ENCODE measurements at regions not wholly inside any gene's neighbourhood (a gene's known extent, or its start where the extent isn't known, plus 50 kb on each side); places are given as distances from the start of the nearest gene placed in this dataset.

- no peak for TF ChIP-seq CTCF (IDR thresholded peaks at IDR 0.05; ENCODE audit: control extremely low read depth, extremely low read depth, low read depth, missing control alignments)
Observed at GRCh38 chr6:140644017-140644416, 1269.6 kb upstream of the CITED2 start.

GRCh38 chr6:140641412-140641811, 1267.0 kb upstream of the CITED2 start:
- TF ChIP-seq CTCF (IDR thresholded peaks at IDR 0.05; ENCODE audit: control extremely low read depth, extremely low read depth, low read depth, missing control alignments) = no peak
- POLR2A ChIA-PET = no interaction called here
- DNase-seq (ENCODE audit: extremely low spot score) = no peak
- CTCF ChIA-PET = no interaction called here

More at GRCh38 chr6:140644017-140644416, 1269.6 kb upstream of the CITED2 start:
- CTCF ChIA-PET = no interaction called here
- POLR2A ChIA-PET = no interaction called here
- DNase-seq (ENCODE audit: extremely low spot score) = no peak

GRCh38 chr6:140636908-140637402, 1262.5 kb upstream of the CITED2 start:
- CTCF ChIA-PET = no interaction called here
- TF ChIP-seq CTCF (IDR thresholded peaks at IDR 0.05; ENCODE audit: control extremely low read depth, extremely low read depth, low read depth, missing control alignments) = no peak
- POLR2A ChIA-PET = no interaction called here
- no peak for DNase-seq (ENCODE audit: extremely low spot score)

- no peak for TF ChIP-seq CTCF (IDR thresholded peaks at IDR 0.05; ENCODE audit: control extremely low read depth, extremely low read depth, low read depth, missing control alignments)
- ChIA-PET CTCF (no interaction called here), POLR2A (no interaction called here)
- no peak for DNase-seq (ENCODE audit: extremely low spot score)
Observed at GRCh38 chr6:140636271-140636907, 1261.9 kb upstream of the CITED2 start.

GRCh38 chr6:140627002-140627401, 1252.6 kb upstream of the CITED2 start:
- TF ChIP-seq CTCF (IDR thresholded peaks at IDR 0.05; ENCODE audit: control extremely low read depth, extremely low read depth, low read depth, missing control alignments) = no peak
- ChIA-PET POLR2A (no interaction called here), CTCF (no interaction called here)
- no peak for DNase-seq (ENCODE audit: extremely low spot score)

- POLR2A ChIA-PET = no interaction called here
- TF ChIP-seq CTCF (IDR thresholded peaks at IDR 0.05; ENCODE audit: control extremely low read depth, extremely low read depth, low read depth, missing control alignments) = no peak
- DNase-seq (ENCODE audit: extremely low spot score) = no peak
- CTCF ChIA-PET = no interaction called here
Observed at GRCh38 chr6:140623498-140623897, 1249.0 kb upstream of the CITED2 start.
